NCI-H146 (cell line): ENCODE measurements at regions not wholly inside any gene's neighbourhood (a gene's known extent, or its start where the extent isn't known, plus 50 kb on each side); places are given as distances from the start of the nearest gene placed in this dataset.

Experiments used
- DNase-seq: peaks from one replicate; lab custom pipeline; 2025; lab: John Stamatoyannopoulos, UW

DNA sequence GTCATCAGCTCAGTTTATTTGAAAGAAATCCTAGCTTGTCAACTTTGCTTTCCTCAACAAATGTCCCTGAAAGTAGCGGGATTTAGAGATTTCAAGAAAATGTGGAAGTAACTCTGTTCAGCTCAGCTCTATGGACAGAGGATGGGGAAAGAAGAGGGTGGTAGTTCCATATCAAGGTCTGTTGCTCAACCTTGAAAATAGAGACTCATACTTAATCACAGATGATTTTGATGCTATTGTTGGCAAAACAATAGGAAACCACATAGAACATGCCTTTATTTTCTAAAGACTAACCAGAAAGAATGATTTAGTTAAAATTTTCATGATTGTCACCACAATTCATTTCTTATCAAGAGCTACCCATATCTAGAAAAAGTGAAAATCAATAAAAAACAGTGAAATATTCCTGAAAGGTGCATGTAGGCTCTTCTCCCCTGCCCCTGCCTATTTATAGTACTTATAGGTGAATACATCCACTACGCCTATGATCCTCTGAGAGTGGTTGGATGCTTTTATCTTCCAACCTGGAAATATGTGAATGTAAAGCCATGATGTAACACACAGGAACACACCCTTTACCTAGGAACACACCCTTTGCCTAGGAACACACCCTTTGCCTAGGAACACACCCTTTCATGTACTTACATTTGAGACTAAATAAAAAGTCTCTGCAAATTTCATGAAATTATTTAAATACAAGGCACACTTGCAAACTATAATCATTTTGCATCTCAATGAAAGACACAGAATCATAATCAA lies 65.8 kb downstream of the ETAA1 start:
- peak; percentile 52 for DNase-seq

DNA sequence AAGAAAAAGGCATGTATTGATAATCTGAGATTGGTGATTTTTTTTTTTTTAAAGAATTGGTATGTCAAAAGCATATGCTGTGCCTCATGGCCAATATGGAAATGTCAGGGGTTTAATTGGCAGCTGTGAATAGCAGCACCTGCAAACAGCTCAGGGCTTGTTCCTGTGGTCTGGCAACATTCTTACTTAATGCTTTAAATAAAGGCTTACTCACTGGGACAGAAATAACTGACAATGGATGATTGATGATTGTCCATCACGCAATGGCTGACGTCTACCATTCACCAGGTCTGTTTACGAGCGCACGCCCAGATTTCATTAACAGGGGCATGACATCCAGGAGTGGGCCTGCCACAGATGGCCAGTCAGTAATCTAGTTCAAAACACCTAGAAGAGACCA lies 66.7 kb downstream of the ETAA1 start:
- peak; percentile 95 for DNase-seq

DNA sequence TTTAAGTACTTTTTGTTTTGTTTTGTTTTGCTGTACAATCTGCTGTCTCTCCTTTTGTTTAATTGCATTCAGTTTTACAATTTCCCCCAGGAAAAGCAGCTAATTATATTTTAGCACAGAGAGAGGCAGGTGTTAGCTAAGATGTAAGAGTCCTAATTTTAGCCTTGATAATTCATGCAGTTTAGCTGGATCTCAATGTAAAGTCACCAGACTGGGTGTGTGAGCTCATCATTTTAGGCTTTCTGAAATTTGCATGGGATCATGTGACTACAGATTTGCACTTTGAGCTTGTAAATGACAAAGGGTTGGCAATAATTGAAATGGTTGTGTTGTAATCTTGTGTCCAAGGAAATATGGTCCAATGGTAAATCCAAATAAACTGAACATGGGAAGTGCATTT lies 68.5 kb downstream of the ETAA1 start:
- DNase-seq, result peak; percentile 63

DNA sequence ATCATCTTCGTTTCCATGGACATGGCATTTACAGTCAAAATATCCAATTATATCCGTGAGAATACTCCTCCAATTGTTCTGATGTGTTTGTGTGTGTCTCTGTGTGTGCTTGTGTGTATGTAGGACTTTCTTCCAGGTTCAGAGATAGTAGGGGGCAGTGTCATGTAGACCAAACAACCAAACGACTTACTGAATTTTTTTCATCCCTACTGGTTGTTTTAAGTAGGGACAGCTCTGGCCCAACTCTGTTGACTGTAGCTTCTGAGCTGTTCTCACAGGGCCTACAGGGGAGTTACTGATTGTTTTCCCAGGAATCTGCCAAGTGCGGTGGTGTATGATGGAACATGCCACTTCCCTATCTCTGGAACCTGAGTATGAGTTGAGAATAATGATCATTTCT lies 69.6 kb downstream of the ETAA1 start:
- DNase-seq, result no peak

DNA sequence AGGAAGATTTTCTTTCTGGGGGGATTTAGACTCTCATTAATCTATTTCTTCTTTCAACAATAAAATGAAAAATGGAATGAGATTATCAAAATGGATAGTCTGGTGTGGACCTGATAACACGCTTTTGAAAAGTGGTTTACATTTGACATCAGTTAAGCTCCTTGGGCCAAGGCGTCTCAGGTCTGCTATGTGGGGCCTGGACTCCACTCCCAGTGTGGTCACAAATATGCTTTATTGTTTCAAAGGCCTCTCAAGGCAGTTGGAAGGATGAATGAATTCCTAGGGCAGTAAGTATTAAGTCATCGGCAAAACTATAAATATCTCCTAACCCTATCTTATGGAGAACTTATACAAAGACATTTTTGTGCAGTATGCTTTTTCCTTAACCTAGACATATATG lies 74.5 kb downstream of the ETAA1 start:
- DNase-seq, result no peak

DNA sequence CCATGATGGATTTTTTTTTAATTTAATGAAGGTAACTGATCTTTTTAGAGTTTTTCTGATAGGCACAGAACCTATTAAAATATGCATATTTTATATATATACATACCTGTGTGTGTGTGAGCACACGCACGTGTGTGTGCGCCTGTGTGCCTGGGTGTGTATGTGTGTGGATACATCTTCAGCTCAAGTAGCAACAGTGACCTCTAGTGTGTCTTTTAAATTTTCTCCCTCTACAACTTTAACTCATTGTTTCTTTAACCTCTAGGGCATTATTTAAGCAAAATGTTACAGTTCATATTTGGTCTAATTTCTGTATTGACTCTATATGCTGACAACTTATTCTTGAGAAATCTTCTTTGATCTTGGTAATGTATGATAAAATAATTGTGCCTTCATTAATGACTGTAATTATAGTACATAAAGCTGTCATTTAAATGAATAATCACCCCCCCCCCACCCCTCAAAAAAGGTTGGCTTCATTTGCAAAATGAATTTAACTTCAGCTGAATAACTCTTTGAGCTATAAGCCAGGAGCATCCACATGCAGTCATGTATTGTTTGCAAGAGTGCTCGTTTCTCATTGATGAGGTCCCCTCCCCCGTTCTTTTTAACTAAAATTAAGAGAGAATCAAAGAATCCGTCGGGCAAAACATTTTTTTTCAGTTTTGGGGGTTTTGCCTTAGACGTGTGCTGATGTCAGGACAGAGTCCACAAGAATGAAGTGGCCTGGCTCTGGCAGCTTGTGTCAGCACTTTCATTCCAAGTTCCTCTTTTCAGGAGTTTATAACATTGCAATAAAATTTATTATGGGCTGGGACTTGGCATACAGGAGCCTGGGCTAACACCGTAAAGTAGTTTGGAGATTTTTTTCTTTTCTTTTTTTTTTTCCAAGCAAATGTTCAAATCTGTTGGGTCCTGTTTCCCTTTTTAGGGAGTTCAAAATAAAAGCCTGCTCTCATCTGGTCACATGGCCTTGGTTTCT lies 80.0 kb downstream of the ETAA1 start:
- peak; percentile 65 for DNase-seq

DNA sequence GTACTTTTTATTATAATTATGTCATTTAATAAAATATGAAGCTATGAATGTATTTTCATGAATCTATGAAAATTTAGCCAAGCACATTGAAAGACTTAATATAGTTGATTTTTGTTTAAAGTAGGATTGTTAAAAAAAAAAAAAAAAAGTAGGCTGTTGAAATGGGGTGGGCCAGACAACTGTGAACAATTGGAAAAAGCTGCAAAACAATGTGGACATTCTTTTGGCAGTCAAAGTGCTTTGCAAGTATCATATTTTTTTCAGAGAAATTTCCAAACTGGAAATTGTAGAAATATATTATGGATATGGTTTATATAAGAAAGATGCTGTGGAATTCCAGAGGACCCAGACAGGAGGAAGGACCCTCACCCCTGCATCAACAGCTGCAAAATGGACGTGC lies 82.1 kb downstream of the ETAA1 start:
- DNase-seq, result no peak

DNA sequence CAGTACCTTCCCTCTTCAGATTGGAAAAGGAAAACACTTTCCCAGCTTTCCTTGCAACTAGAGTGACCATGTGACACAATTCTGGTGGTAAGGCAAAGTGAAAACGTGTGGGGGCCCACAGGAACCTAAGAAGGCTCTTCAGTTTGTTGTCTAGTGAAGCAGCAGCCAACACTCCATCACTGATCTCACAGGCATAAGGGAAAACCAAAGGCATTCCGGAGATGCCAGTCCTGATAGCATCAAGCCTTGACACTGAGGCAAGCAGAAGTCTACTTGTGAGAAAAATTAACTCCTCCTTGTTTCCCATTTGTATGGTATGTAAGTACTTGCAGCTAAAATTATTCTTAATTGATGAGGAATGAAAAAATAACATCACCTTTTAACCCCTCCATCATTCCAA lies 88.3 kb downstream of the ETAA1 start:
- no peak for DNase-seq

DNA sequence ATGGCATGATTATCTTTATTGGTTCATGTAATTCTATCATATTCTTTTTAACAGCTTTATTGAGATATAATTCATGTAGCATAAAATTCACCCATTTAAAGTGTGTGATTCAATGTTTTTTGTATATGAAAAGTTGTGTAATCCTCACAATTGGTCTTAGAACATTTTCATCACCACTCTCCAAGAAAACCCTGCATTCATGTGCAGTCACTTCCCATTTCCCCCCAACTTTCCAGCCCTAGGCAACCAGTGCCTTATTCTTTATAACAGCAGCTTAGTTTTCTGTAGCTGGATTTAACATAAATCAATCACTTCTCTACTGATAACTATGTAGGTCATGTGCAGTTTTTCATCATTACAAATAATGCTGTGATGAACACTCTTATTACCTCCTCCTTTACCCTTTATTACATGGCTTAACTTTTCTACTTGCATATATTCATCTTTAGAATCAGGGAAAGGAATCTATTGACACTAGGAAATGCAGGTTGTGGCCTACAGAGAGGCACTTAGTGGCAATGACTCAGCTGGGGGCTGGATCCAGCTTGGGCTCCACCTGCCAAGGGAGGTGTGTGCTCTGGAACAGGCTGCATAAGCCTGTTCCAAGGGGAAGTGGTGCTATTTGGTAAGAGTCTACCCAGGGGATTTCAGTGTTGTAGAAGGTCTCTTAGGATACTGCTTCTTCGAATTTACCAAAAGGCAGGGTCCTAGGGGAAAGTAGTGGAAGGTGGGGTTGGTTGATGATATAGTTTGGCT lies 89.1 kb downstream of the ETAA1 start:
- no peak for DNase-seq

DNA sequence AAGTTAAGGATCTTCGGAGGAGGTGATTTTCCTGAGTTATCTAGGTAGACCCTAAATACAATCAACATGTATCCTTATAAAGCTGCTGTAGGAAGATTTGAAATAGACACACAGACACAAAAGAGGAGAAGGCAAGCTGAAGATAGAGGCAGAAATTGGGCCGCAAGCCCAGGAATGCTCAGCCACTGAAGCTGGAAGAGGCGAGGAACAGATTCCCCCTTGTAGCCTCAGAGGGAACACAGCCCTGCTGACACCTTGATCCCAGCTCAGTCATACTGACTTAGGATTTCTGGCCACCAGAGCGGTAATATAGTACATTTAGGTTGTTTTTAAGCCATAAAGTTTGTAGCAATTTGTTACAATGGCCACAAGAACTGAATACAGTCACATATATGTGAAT lies 90.9 kb downstream of the ETAA1 start:
- no peak for DNase-seq

DNA sequence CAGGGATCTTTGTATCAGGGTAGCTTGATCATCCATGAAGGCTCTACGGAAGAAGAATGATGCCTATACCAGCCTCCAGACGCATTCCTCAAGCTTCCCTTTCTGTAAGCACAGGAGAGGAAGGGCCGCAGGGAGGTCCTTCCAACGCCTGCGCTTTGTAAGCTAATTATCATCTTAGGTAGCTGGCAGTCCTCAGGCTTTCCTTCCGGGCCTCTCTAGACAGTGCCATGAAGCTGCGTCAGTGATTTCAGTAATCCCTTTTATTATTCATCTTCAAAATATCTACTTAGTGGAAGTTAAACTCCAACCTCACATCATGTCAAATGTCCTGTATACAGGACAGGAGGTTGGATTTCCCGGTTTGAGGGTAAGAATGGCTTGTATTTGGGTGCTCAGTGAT lies 92.3 kb downstream of the ETAA1 start:
- DNase-seq, result no peak

DNA sequence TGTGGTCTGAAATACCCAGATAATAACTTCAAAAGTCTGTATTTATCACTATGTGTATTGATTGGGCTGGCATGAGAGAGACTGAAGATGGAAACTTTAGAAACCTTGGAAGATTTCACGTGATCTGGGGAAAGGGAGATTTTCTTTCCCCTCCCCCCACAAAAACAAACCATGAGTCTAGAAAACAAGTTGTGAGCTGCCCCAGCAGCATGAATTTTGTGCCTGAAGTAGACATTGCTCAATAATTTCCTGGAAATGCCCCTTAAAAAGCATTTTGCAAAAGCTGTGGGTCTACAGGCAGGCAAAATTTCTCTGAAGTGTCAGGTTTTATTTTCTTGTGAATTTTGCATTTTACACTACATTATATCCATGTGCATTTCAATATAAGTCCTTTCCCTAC lies 101.8 kb downstream of the ETAA1 start:
- DNase-seq, result no peak

DNA sequence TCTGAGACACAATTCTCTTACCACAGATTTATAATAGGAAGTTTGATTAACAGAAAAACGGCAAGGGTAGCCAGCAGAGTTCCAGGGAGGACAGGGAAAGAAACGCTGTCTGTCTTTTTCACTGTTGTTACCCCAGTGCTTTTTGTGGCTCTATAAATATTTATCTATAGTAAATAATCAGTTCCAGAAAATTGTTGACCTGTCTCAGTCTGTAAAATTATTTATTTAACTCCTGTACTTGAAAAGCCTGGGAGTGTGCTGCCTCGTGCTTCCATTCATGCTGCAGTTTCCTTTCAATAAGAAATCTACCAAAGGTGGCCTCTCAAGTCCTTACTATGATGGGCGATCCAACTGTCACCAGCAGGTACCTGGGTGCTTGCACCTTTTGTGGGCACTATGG lies 102.9 kb downstream of the ETAA1 start:
- no peak for DNase-seq

DNA sequence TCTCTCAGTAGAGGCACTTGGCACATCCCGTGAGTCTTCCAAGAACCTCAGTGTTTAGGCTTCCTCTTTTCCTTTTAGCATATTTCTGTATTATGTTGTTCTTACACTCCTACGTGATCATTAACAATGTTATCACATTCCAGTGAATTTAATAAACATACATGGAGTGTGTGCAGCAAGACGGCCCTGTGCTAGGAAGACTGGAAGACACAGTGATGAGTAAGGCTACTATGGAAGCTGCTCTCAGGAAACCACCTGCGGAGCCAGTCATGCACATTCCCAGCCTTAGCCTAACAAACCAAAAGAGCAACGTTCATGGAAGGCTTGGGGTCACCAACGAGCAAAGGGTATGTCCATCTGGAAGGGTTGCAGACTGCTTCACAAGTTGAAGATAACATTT lies 103.4 kb downstream of the ETAA1 start:
- no peak for DNase-seq

DNA sequence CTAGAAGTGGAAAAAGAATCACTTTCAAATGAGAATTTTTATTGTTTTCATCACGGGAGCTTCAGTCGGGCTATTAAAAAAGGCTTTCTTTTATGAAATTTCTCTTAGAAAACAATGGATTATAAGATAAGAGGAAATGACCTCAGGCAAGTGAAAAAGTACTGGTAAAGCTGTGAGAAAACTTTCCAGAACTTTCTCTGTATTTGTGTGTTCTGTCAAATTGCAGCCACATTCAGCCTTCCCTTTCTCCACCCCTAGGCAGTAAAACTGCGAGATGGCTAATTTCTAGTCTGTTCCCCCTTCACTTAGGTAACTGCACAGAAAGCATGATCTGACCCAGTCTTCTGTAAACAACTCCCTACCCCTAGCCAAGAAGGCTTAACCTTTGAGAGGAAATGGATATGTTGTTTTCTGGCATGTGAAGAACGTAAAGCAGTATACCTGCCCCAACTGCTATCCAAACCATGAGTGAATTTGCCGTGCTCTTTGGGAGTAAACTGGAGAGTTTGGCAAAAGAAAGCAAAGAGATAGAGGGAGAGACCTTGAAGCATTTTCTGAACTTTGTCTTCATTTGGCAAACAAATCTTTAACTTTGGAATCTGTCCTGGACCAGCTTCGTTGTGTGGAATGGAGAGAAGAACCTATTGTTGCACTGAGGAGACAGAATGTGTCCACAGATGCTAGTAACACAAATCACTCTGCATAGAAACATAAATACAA lies 105.4 kb downstream of the ETAA1 start:
- no peak for DNase-seq

DNA sequence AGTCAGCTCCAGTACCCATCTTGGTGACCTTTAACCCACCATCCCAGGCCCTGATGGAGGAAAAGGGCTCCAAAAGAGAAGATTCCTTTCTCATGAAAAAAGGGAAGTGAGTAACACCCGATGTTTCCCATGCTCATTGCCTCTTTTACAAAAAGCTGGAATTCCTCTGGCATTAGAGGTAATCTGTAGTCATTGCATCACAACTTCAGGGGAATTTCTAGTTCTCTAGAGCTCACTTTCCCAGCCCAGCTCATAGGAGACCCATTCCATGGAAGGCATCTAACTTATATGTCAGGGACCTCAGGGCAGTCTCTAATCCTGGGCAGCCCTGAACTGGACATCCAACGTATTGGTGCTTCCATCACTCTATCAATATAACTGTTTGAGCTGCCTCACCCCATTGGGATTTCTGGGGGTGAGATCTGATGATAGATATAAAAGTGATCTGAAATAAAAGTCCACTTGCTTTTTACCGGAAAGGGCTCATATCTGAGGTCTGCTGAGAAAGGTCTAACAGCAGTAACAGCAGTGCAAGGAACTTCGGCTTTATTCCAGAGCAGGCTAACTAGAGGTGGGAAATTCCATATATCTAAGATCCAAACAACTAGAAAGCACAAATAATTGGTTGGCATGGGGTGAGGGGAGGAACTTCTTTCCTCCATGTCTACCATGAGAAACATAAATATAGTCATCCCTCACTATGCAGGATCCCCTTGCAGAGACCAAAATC lies 106.1 kb downstream of the ETAA1 start:
- no peak for DNase-seq

DNA sequence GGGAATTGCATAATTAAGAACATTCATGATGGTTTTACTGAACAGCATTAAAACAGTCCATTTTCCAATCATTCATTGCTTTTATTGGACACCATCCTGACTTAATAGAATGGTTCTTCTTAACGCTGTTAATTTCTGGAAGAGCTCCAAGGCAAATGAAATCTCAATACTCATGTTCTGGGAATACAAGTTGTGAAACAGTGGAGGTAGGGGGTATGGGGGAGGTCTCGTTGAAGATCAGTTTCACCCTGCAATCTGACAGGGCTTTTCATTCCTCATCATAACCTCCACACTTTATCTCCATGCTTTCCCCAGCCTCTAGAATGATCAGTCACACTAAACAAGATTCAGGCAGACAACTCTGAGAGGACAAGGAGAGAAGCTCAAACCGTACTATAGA lies 113.6 kb downstream of the ETAA1 start:
- DNase-seq, result no peak

DNA sequence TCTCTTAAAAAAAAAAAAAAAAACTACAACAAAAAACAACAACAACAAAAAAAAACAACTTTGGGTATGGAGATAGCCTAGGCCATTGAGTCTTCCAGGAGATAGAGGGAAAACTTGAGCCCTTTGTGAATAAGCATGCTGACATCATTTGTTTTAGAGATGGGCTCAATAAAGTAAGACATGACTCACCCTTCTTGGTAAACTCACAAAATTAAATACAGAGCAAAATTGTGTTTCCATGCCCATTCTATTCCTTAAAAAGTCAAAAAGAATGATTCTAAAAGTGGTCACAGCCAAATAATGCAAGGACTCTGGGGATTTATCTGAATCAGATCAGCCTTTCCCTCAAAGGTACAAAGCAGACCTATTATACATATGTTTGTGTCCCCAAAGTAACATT lies 117.4 kb downstream of the ETAA1 start:
- no peak for DNase-seq

DNA sequence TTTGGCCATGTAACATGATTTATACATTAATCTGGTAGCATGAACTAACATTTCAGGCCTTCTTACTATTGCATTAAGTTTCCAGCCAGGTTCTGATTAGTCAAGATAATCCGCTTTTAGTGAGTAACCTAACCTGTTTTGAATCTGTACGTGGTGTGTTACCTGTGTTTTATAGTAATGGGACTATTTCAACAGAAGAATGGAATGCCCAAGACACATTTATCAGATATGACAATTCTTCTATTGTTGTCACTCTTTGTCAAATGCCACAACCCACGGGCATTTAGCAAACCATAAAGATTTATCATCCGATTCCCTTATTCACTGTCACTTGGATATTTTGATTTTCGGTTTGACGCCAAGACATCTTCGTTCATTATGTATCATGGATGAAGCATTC lies 117.9 kb downstream of the ETAA1 start:
- no peak for DNase-seq

DNA sequence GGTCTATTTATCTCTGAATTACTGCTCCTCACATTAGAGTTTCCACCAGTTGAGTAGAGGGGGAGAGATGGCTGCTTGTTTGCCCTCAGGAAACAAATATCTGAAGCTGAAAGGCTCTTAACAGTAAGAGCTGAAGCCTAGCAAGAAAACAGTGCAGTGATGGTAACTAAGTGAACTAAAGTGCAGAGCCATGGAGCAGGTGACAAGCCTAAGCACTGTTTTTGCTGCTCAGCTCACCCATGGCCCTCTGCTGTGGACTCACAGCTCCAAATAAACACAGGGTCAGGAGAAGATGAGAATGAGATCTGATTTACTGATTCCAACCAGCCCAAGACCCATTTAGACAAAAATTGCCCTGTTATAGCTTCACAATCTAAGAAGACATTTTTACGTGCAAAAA lies 118.4 kb downstream of the ETAA1 start:
- peak; percentile 6 for DNase-seq

DNA sequence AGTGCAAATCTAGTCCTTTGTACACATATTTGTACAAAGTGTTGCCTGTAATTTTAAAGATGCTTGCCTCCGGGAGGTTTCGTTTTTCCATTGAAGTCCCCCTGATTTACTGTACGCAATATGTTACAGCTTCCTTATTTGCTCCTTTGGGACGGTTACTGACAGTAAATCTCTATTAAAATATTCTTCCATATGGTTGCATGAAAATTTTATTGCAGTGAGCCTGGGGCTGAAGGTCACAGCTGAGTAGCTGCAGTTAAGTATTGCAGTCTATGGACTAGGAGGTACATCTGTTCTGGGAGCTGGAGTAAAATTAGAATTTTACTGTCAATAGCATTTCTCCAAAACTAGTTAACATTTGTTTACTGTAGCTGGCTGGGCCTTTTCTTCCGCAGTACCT lies 119.2 kb downstream of the ETAA1 start:
- no peak for DNase-seq
